NOMO-1 (cell line): ENCODE measurements at regions not wholly inside any gene's neighbourhood (a gene's known extent, or its start where the extent isn't known, plus 50 kb on each side); places are given as distances from the start of the nearest gene placed in this dataset.
A peak's percentile ranks its signal among the peaks of the same experiment; 100 is the strongest.
"Not testable (repeated sequence)": the region's sequence is repeated elsewhere in the genome, so short reads cannot be mapped to it uniquely, and the experiment has no call there.

Source experiments
- DNase-seq, 2 experiments: peaks; one replicate each; lab custom pipeline; 2025; ENCODE audit not compliant: unreplicated experiment in 2 of 2; lab: John Stamatoyannopoulos, UW

DNA sequence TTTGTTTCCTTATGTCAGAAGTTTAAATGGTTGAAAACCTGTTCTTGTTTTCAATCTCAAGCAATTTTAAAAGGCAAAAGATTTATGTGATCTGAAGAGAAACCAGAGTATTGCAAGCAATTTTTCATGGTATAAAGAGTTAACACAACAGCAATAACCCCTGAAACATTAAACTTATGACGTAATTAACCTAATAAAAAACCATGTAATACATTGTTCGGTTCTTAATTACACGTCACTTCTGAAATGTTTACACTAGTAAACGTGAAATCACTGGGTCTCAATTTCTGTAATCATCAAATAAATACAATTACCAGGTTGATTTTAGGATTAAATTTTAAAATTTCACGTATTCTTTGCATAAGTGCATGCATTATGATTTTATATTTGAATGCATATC lies 914.5 kb downstream of the NLGN4X start:
- DNase-seq, result no peak

DNA sequence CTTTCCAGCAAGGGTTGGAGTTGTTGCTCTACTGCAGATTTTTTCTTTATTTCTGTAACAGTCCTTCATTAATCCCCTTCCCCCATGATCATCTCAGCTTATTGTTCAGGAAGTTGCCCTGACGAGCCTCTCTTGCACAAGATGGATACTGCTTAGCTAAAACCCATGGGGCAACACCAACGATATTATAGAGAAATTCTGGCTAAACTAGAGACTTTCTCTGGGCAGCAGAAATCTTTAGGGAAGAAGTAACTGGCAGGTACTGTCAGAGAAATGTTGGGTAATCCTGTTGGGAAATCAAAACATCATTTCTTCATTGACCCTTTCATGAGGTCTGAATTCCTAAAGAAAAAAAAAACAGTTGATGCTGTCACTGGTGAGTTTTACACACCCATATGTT lies 921.3 kb downstream of the NLGN4X start:
- peak; percentile 63 to 68 for DNase-seq

DNA sequence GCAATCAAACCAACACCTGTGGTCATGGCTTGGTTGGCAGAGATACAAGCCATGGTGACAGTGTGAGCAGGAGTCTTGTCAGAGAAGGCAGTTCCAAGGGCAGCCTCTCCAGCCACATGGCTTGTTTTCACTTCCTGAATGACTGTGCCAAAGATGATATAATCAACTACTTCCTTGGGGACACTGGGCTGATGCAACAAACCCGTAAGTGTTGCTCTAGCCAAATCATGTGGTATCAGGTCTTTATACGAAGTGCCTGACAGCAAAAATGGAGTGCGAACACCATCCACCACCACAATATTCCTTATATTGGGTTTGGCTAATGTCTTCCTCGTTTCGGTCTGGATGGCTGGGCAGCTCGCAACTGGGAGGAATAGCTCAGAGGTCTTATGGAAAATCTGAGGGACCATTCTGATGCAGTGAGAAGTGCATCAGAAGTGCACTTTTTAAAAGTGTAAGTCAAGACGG lies 922.0 kb downstream of the NLGN4X start:
- DNase-seq, result peak; percentile 29 to 62

DNA sequence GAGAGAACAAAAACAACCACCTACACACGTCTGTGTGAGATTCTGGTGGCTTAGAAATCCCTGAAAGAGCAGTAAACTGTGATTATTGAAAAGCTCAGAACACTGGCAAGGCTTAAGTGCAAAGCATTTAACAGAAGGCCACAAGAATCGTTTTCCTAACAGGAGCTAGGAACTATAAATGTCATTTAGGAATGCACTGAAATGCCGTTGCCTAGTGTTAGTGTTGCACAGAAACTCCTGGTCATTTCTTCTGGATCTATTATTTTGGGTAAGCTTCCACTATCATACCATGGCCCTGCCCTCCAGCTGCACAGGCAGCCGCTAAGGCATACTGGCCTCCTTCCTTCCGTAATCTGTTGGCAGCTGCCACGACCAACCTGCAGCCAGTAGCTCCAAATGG lies 923.2 kb downstream of the NLGN4X start:
- DNase-seq, result no peak

GRCh38 chrX:5295004-5295403 lies 933.7 kb downstream of the NLGN4X start:
- DNase-seq, result no peak

DNA sequence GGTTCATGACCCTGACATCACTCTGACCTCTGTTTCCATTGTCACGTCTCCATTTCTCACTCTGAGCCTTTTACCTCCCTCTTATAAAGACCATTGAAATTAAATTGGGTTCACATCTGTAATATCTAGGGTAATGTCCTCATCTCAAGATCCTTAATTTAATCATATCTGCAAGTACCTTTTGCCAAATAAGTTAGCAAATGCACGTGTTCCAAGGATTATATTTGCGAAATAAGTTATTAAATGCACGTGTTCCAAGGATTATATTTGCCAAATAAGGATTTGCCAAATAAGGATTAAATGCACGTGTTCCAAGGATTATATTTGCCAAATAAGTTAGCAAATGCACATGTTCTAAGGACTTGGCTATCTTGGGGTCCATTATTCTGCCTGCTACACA lies 938.0 kb downstream of the NLGN4X start:
- DNase-seq, result no peak

GRCh38 chrX:5289949-5290348 lies 938.7 kb downstream of the NLGN4X start:
- not testable (repeated sequence) for DNase-seq

DNA sequence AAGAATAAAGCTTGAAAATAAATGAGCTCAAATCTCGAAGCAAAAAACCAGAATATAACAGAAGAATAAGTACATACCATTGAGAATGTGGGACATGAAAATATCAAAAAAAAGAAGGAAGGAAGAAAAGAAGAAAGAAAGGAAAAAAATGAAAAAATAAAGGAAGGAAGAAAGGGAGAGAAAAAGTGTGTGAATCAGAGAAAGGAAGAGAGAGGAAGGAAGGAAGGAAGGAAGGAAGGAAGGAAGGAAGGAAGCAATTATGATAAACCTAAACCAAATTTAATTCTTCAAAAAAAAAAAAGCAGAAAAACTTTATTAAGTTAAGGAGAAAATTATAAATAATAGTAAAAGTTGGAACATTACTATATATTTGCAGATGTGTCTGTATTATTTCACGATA lies 949.8 kb downstream of the NLGN4X start:
- no peak for DNase-seq

DNA sequence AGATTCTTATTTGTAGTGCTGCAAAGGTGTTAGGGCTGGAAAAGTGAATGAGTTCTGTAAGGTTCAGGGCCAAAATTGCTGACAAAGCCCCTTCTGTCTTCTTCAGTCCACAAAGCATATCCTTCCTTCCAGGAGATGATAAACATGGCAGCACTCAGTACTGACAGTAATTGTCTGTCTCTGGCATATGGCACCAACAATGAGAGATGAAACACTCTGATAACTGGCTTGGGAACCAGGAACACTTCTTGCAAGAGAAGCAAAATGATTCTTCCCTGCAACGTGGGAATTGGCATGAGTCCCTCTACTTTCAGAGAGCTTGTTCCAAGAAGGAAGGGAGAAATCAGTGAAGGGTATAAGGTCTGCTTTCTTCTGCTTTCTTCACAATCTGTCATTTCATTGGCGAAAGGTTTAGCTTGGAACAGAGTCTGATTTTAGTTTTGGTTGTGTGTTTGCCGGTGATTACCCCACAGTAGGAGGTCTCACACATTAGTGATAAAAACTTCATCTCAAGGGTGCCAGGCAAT lies 963.3 kb downstream of the NLGN4X start:
- no peak for DNase-seq

DNA sequence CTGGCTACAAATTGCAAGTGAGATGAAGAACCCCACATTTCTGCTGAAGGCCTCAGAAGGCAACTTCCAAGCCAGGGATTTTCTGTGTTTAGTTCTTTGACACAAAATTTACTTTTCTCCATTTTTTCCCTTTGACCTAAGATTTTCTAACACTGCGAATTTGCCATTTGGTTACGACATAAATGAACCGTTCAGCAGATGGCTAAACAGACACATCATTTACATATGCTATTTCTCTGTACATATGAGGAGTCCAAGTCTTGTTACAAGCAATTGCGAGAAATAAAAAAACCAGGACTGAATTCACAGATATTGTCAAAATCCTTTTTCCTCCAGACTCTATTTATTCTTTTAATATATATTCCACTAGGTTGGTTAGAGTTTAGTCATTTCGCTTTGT lies 978.6 kb downstream of the NLGN4X start:
- DNase-seq, result no peak

GRCh38 chrX:5242091-5242790 lies 986.4 kb downstream of the NLGN4X start:
- DNase-seq, result no peak

DNA sequence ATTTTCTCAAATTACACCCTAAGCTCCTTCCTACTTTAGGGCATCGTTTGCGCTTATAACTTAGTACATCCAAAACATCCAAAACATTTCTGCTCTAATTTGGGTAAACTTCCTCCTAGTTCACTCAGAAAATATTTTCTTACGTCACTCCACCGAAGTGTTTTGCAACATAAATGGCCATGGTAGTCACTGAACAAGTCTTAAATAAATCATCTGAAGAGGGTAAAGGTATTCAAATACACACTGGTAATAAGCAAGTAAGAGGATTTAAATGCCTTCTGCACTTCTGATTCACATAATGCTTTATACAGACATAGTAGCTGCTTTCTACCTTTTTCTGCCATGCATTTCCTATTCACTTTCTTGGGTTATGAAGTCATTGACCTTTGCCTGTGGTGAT lies 991.9 kb downstream of the NLGN4X start:
- DNase-seq, result peak in 1 of 2 experiments; percentile 13

GRCh38 chrX:5236096-5236495 lies 992.6 kb downstream of the NLGN4X start:
- no peak for DNase-seq

DNA sequence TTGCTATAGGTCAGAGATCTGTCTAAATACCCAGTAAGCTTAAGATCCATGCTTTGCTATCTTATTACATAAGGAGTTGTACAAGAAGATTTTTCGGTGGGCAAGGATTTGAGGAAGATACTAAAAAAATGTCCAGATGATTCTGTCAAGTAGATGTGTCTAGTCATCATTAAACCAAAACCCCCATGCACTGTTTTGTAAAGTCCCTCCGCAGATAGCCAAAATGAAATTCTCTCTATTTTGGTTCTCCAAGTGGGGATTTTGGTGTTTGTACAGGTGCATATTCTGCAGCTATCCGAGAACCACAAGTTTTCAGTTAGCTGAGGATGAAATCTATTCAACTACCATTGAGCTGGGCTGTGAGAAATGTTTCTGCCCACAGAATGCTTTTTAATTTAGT lies 994.8 kb downstream of the NLGN4X start:
- DNase-seq, result no peak

GRCh38 chrX:5220421-5220820 lies 1008.2 kb downstream of the NLGN4X start:
- no peak for DNase-seq

GRCh38 chrX:5194806-5195205 lies 1033.9 kb downstream of the NLGN4X start:
- DNase-seq, result no peak

DNA sequence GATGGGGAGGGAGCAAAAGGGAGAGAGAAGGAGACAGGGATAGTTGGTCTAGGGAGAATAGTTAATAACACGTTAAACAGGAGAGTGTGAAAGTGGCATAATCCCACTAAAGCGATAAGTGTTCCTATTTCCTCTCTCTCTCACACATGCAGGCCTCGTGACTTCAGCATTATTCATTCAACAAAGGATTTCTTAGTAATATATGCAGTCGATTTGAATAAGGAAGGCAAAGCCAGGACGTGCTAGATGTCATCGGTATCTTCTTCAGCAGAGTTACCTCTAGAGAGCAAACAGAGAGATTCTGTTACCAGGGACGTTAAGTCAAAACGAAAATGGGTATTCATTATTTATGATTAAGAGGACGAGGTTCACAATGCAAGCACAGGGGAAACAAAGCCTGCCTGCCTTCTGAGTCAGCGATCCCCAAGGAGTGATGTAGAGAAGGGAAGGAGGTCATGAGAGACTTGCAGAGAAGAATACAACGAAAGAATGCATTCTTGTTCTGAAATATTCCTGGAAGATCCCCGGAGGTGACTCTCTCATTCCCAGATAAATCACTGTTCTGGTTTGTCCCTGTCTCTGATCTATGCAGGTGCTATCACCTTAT lies 1048.4 kb downstream of the NLGN4X start:
- no peak for DNase-seq

DNA sequence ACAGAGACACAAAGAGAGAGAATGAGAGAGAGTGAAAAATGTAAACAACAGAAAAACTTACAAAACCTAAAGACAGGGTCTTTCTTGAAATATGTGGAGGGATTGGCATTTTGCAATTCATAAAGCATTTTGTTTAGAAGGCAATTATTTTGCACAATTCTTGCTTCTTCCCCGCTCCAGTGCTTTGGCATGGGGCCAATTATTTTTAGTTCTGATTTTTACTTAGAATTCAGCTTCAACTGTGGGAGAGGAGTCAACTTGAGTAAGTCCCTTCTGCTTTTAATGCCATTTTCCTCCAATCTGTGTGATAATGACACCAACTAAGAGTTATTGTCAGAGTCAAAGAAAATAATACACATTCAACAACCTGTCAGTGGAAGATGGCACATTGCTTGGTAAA lies 1051.9 kb downstream of the NLGN4X start:
- no peak for DNase-seq

GRCh38 chrX:5163663-5164062 lies 1065.0 kb downstream of the NLGN4X start:
- DNase-seq, result no peak

GRCh38 chrX:5155301-5155700 lies 1073.4 kb downstream of the NLGN4X start:
- DNase-seq, result no peak

- DNase-seq, result no peak
Observed at GRCh38 chrX:5145957-5146356, 1082.7 kb downstream of the NLGN4X start.

GRCh38 chrX:5142644-5143043 lies 1086.0 kb downstream of the NLGN4X start:
- DNase-seq, result no peak
